ENCODE measurements at regions not wholly inside any gene's neighbourhood (a gene's known extent, or its start where the extent isn't known, plus 50 kb on each side); places are given as distances from the start of the nearest gene placed in this dataset.

- H3K27ac Mint-ChIP-seq: no peak overlapping the region
- CTCF ChIA-PET: no interaction called here
- DNase-seq: no peak
- POLR2A ChIA-PET: no interaction called here
- no peaks in the 10 kb centered on the region for H3K27me3 Mint-ChIP-seq
- intact Hi-C loops (cut with micrococcal nuclease): no loop called here
- H3K9me3 Mint-ChIP-seq: peaks cover 6% of the 10 kb centered on the region
- ATAC-seq: no peak
- H3K4me1 Mint-ChIP-seq (ENCODE audit: low read depth): no peaks in the 10 kb centered on the region
- TF ChIP-seq CTCF (IDR thresholded peaks at IDR 0.05): no peak
- H3K4me3 Mint-ChIP-seq: no peak overlapping the region
- no peaks in the 10 kb centered on the region for H3K36me3 Mint-ChIP-seq (ENCODE audit: low read depth)
Observed at GRCh38 chr10:131511391-131511790, 199.9 kb upstream of the TCERG1L start.

GRCh38 chr10:131512852-131513251, 201.3 kb upstream of the TCERG1L start:
- DNase-seq (no peak), ATAC-seq (no peak)
- intact Hi-C loops (cut with micrococcal nuclease): no loop called here
- peaks cover 6% of the 10 kb centered on the region for H3K9me3 Mint-ChIP-seq
- no peaks in the 10 kb centered on the region for H3K4me1 Mint-ChIP-seq (ENCODE audit: low read depth)
- ChIA-PET CTCF (no interaction called here), POLR2A (no interaction called here)
- H3K27me3 Mint-ChIP-seq: no peaks in the 10 kb centered on the region
- H3K36me3 Mint-ChIP-seq (ENCODE audit: low read depth): no peaks in the 10 kb centered on the region
- no peak for TF ChIP-seq CTCF (IDR thresholded peaks at IDR 0.05)
- no peak overlapping the region for H3K27ac Mint-ChIP-seq
- no peak overlapping the region for H3K4me3 Mint-ChIP-seq

GRCh38 chr10:131513445-131513844, 201.9 kb upstream of the TCERG1L start:
- Mint-ChIP-seq H3K4me3 (no peak overlapping the region), H3K27ac (no peak overlapping the region), H3K9me3 (peaks cover 6% of the 10 kb centered on the region), H3K4me1 (ENCODE audit: low read depth) (no peaks in the 10 kb centered on the region), H3K36me3 (ENCODE audit: low read depth) (no peaks in the 10 kb centered on the region), H3K27me3 (no peaks in the 10 kb centered on the region)
- DNase-seq: no peak
- ChIA-PET POLR2A (no interaction called here), CTCF (no interaction called here)
- intact Hi-C loops (cut with micrococcal nuclease): no loop called here
- ATAC-seq: no peak
- TF ChIP-seq CTCF (IDR thresholded peaks at IDR 0.05): no peak

- ChIA-PET POLR2A (no interaction called here), CTCF (no interaction called here)
- Mint-ChIP-seq H3K36me3 (ENCODE audit: low read depth) (no peaks in the 10 kb centered on the region), H3K27ac (no peak overlapping the region), H3K9me3 (peaks cover 6% of the 10 kb centered on the region), H3K4me3 (no peak overlapping the region), H3K27me3 (no peaks in the 10 kb centered on the region), H3K4me1 (ENCODE audit: low read depth) (no peaks in the 10 kb centered on the region)
- no peak for ATAC-seq
- DNase-seq: no peak
- intact Hi-C loops (cut with micrococcal nuclease): no loop called here
- TF ChIP-seq CTCF (IDR thresholded peaks at IDR 0.05): no peak
Observed at GRCh38 chr10:131513901-131514300, 202.4 kb upstream of the TCERG1L start.

- no peak overlapping the region for H3K27ac Mint-ChIP-seq
- CTCF ChIA-PET: no interaction called here
Observed at GRCh38 chr10:131514454-131514853, 202.9 kb upstream of the TCERG1L start.

More at GRCh38 chr10:131514454-131514853, 202.9 kb upstream of the TCERG1L start:
- DNase-seq (peak; percentile 44), ATAC-seq (no peak)
- Mint-ChIP-seq H3K4me1 (ENCODE audit: low read depth) (no peaks in the 10 kb centered on the region), H3K36me3 (ENCODE audit: low read depth) (no peaks in the 10 kb centered on the region), H3K9me3 (peaks cover 3% of the 10 kb centered on the region), H3K4me3 (no peak overlapping the region), H3K27me3 (no peaks in the 10 kb centered on the region)
- TF ChIP-seq CTCF (IDR thresholded peaks at IDR 0.05): no peak
- intact Hi-C loops (cut with micrococcal nuclease): no loop called here
- POLR2A ChIA-PET: no interaction called here
